ENCODE measurements at regions not wholly inside any gene's neighbourhood (a gene's known extent, or its start where the extent isn't known, plus 50 kb on each side); places are given as distances from the start of the nearest gene placed in this dataset.
A peak's percentile ranks its signal among the peaks of the same experiment; 100 is the strongest.

- H3K27me3 Mint-ChIP-seq, result no peaks in the 10 kb centered on the region
- H3K4me1 Mint-ChIP-seq (ENCODE audit: low read depth), result no peaks in the 10 kb centered on the region
- ChIA-PET CTCF (no interaction called here), POLR2A (interaction anchor here (0.6 kb wide), 1 partner anchor 380 kb away, joined by 3 read pairs; no protein-coding TSS in a partner anchor)
- no peak for TF ChIP-seq CTCF (IDR thresholded peaks at IDR 0.05)
- no peak for ATAC-seq
- peaks cover 21% of the 10 kb centered on the region for H3K9me3 Mint-ChIP-seq
- peaks cover 13% of the 10 kb centered on the region for H3K36me3 Mint-ChIP-seq (ENCODE audit: low read depth)
- DNase-seq, result no peak
- H3K27ac Mint-ChIP-seq, result no peak overlapping the region
- no peak overlapping the region for H3K4me3 Mint-ChIP-seq
- intact Hi-C loops (cut with micrococcal nuclease), result no loop called here
Observed at GRCh38 chr15:25133804-25134203, 179.0 kb downstream of the SNRPN start.

GRCh38 chr15:25134546-25134945 lies 179.8 kb downstream of the SNRPN start:
- no peaks in the 10 kb centered on the region for H3K27me3 Mint-ChIP-seq
- peaks cover 23% of the 10 kb centered on the region for H3K9me3 Mint-ChIP-seq
- no peak for DNase-seq
- intact Hi-C loops (cut with micrococcal nuclease), result no loop called here
- H3K4me1 Mint-ChIP-seq (ENCODE audit: low read depth), result no peaks in the 10 kb centered on the region
- H3K4me3 Mint-ChIP-seq, result no peak overlapping the region
- ChIA-PET CTCF (no interaction called here), POLR2A (no interaction called here)
- H3K36me3 Mint-ChIP-seq (ENCODE audit: low read depth), result peaks cover 12% of the 10 kb centered on the region
- no peak for ATAC-seq
- TF ChIP-seq CTCF (IDR thresholded peaks at IDR 0.05), result no peak
- H3K27ac Mint-ChIP-seq, result no peak overlapping the region

GRCh38 chr15:25136119-25136518 lies 181.3 kb downstream of the SNRPN start:
- POLR2A ChIA-PET, result no interaction called here
- CTCF ChIA-PET, result no interaction called here
- intact Hi-C loops (cut with micrococcal nuclease), result no loop called here
- no peaks in the 10 kb centered on the region for H3K4me1 Mint-ChIP-seq (ENCODE audit: low read depth)
- ATAC-seq (no peak), DNase-seq (peak; percentile 1)
- no peak overlapping the region for H3K27ac Mint-ChIP-seq
- H3K36me3 Mint-ChIP-seq (ENCODE audit: low read depth), result peaks cover 9% of the 10 kb centered on the region
- H3K4me3 Mint-ChIP-seq, result no peak overlapping the region
- no peak for TF ChIP-seq CTCF (IDR thresholded peaks at IDR 0.05)
- H3K9me3 Mint-ChIP-seq, result peaks cover 26% of the 10 kb centered on the region
- H3K27me3 Mint-ChIP-seq, result no peaks in the 10 kb centered on the region

- intact Hi-C loops (cut with micrococcal nuclease), result no loop called here
- CTCF ChIA-PET, result no interaction called here
- TF ChIP-seq CTCF (IDR thresholded peaks at IDR 0.05), result no peak
Observed at GRCh38 chr15:25137013-25137412, 182.2 kb downstream of the SNRPN start.

GRCh38 chr15:25169318-25169717 lies 214.5 kb downstream of the SNRPN start:
- TF ChIP-seq CTCF (IDR thresholded peaks at IDR 0.05), result no peak
- ATAC-seq (no peak), DNase-seq (no peak)
- H3K27me3 Mint-ChIP-seq, result no peaks in the 10 kb centered on the region
- peaks cover 16% of the 10 kb centered on the region for H3K9me3 Mint-ChIP-seq
- ChIA-PET CTCF (no interaction called here), POLR2A (no interaction called here)
- intact Hi-C loops (cut with micrococcal nuclease), result no loop called here
- no peak overlapping the region for H3K27ac Mint-ChIP-seq
- no peak overlapping the region for H3K4me3 Mint-ChIP-seq
- no peaks in the 10 kb centered on the region for H3K36me3 Mint-ChIP-seq (ENCODE audit: low read depth)
- H3K4me1 Mint-ChIP-seq (ENCODE audit: low read depth), result no peaks in the 10 kb centered on the region

More at GRCh38 chr15:25137013-25137412, 182.2 kb downstream of the SNRPN start:
- POLR2A ChIA-PET, result no interaction called here
- Mint-ChIP-seq H3K4me1 (ENCODE audit: low read depth) (no peaks in the 10 kb centered on the region), H3K9me3 (peaks cover 21% of the 10 kb centered on the region), H3K36me3 (ENCODE audit: low read depth) (peaks cover 5% of the 10 kb centered on the region), H3K27me3 (no peaks in the 10 kb centered on the region), H3K27ac (no peak overlapping the region), H3K4me3 (no peak overlapping the region)
- DNase-seq (no peak), ATAC-seq (no peak)
